Sigmoid colon (tissue), 6 donors: ENCODE measurements at regions not wholly inside any gene's neighbourhood (a gene's known extent, or its start where the extent isn't known, plus 50 kb on each side); places are given as distances from the start of the nearest gene placed in this dataset.
"Not testable (repeated sequence)": the region's sequence is repeated elsewhere in the genome, so short reads cannot be mapped to it uniquely, and the experiment has no call there.

Experiments
- DNase-seq: peaks from one replicate; pipeline ENCODE4 v3.0.0-alpha.2; 2019
- H3K27ac ChIP-seq, 4 donors: fragments of 200-600 bp; sonication (generic); one replicate each; pipeline ENCODE4 v1.5.1; 2016 to 2019; ENCODE audit warnings: mild to moderate bottlenecking in 1 of 4
- H3K27me3 ChIP-seq, 3 donors: fragments of 200-600 bp; sonication (generic); one replicate each; pipeline ENCODE4 v1.5.1; 2019; ENCODE audit warnings: mild to moderate bottlenecking in 1 of 3
- H3K36me3 ChIP-seq, 4 donors: fragments of 200-600 bp; sonication (generic); one replicate each; pipeline ENCODE4 v1.5.1; 2016 to 2019
- H3K4me1 ChIP-seq, 4 donors: fragments of 200-600 bp; sonication (generic); one replicate each; pipeline ENCODE4 v1.5.1; 2017 to 2019
- H3K4me3 ChIP-seq, 4 donors: fragments of 200-600 bp; sonication (generic); one replicate each; pipeline ENCODE4 v1.5.1; 2017 to 2019; ENCODE audit warnings: mild to moderate bottlenecking in 2 of 4, moderate library complexity in 1 of 4
- H3K9me3 ChIP-seq, 4 donors: fragments of 200-600 bp in 3 of 4; sonication (generic) in 3 of 4; one replicate each; pipeline versions ENCODE4 v1.5.1 to v1.6.1; 2013 to 2019
- CTCF ChIP-seq, 4 experiments: fragments of 450-650 bp in 3 of 4; fragments of 200-600 bp in 1 of 4; IDR thresholded peaks; one replicate each; pipeline ENCODE4 v1.5.1; 2016 to 2019; ENCODE audit warnings: antibody characterized with exemption in 4 of 4, mild to moderate bottlenecking in 3 of 4, moderate library complexity in 2 of 4
- EP300 ChIP-seq, 4 donors: sonication (generic); formaldehyde crosslinking; IDR thresholded peaks; one replicate each; pipeline ENCODE4 v1.6.1; 2017; ENCODE audit warnings: antibody characterized with exemption in 4 of 4
- POLR2A ChIP-seq, 2 donors: fragments of 450-650 bp; IDR thresholded peaks; one replicate each; pipeline ENCODE4 v1.6.1; 2016; ENCODE audit warnings: antibody characterized with exemption in 2 of 2, mild to moderate bottlenecking in 2 of 2, moderate library complexity in 2 of 2
- POLR2AphosphoS5 ChIP-seq, 4 donors: sonication (generic); formaldehyde crosslinking; IDR thresholded peaks; one replicate each; pipeline ENCODE4 v1.6.1; 2017; ENCODE audit warnings: antibody characterized with exemption in 4 of 4
- WGBS, 2 donors: extraction: QIAGEN DNeasy Blood & Tissue Kit; methylation state at CpG; one replicate each; pipeline ENCODE4 v1.1.7; 2013; 5-methylcytosine and 5-hydroxymethylcytosine counted together
- intact Hi-C: fragments of 100-400 bp; cut with DNase I; formaldehyde crosslinking; loops from one replicate; pipeline ENCODE4 v1.15.1; 2023
- donor health status: healthy with polysubstance abuse.
- donor health status: healthy.

DNA sequence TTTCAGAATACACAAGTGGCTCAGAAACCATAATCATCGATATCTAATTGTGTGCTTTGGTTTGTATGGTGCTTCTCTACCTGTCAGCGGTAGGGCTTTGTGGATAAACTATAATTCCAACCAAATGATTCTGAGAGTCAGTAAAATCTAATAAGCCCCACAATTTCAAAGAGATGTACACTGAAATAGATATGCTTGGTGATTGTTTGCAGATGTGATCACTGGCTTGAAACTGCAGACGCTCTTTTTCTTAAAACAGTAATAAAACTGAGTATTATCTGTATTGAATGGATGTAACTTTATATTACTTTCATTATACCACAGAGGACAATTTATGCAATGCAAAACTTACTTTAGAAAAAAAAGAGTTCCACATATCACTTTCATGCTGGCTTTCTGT, 198.8 kb upstream of the ANXA10 start:
- no peaks in the 10 kb centered on the region for H3K27me3 ChIP-seq
- TF ChIP-seq POLR2A (IDR thresholded peaks at IDR 0.05) (no peak), EP300 (IDR thresholded peaks at IDR 0.05) (no peak), CTCF (IDR thresholded peaks at IDR 0.05) (no peak), POLR2AphosphoS5 (IDR thresholded peaks at IDR 0.05) (no peak)
- 92 to 94% methylated on average over 3 of the region's 3 CpGs for WGBS, 2 donors
- DNase-seq = no peak
- no peaks in the 10 kb centered on the region for H3K36me3 ChIP-seq
- no peaks in the 10 kb centered on the region for H3K9me3 ChIP-seq
- no peak overlapping the region for H3K4me3 ChIP-seq
- no peaks in the 10 kb centered on the region for H3K4me1 ChIP-seq
- H3K27ac ChIP-seq = no peak overlapping the region
- intact Hi-C loops = no loop called here

GRCh38 chr4:167896260-167896659, 196.1 kb upstream of the ANXA10 start:
- H3K4me3 ChIP-seq, H3K36me3 ChIP-seq, H3K4me1 ChIP-seq, H3K27me3 ChIP-seq, intact Hi-C loops, DNase-seq, H3K9me3 ChIP-seq, H3K27ac ChIP-seq: not testable (repeated sequence)
- 38 to 74% methylated on average over 2 of the region's 3 CpGs for WGBS, 2 donors

GRCh38 chr4:167897116-167897515, 195.2 kb upstream of the ANXA10 start:
- Histone ChIP-seq H3K4me1 (no peaks in the 10 kb centered on the region), H3K36me3 (no peaks in the 10 kb centered on the region), H3K27ac (no peak overlapping the region), H3K27me3 (no peaks in the 10 kb centered on the region), H3K4me3 (no peak overlapping the region), H3K9me3 (no peaks in the 10 kb centered on the region)
- 53 to 65% methylated on average over 5 of the region's 5 CpGs for WGBS, 2 donors
- DNase-seq = no peak
- TF ChIP-seq POLR2AphosphoS5 (IDR thresholded peaks at IDR 0.05) (no peak), POLR2A (IDR thresholded peaks at IDR 0.05) (no peak), CTCF (IDR thresholded peaks at IDR 0.05) (no peak), EP300 (IDR thresholded peaks at IDR 0.05) (no peak)
- intact Hi-C loops = no loop called here

- H3K4me1 ChIP-seq = no peaks in the 10 kb centered on the region
- no peak overlapping the region for H3K4me3 ChIP-seq
- no peak overlapping the region for H3K27ac ChIP-seq
- no peaks in the 10 kb centered on the region for H3K36me3 ChIP-seq
- WGBS, 2 donors = 33 to 38% methylated on average over 1 of the region's 1 CpG
- H3K9me3 ChIP-seq = no peaks in the 10 kb centered on the region
- TF ChIP-seq POLR2A (IDR thresholded peaks at IDR 0.05) (no peak), POLR2AphosphoS5 (IDR thresholded peaks at IDR 0.05) (no peak), EP300 (IDR thresholded peaks at IDR 0.05) (no peak), CTCF (IDR thresholded peaks at IDR 0.05) (no peak)
- H3K27me3 ChIP-seq = no peaks in the 10 kb centered on the region
- DNase-seq = no peak
- intact Hi-C loops = no loop called here
These were observed 189.0 kb upstream of the ANXA10 start for GRCh38 chr4:167903291-167903721.

DNA sequence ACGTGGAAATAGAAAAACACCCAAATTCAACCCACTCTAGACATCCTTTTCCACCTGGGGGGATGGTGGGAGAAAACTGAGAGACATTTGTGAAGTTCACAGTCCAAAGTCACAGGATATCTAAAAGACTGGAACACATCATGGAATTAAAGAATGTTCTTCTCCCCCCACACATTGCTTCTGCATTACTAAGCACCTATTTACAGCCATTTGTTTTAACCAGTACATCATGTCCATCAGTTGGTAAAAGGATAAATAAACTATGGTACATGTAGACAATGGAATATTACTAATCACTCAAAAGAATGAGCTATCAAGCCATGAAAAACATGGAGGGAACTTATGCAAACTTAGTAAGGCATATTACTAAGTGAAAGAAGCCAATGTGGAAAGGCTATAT, 185.5 kb upstream of the ANXA10 start:
- no peak overlapping the region for H3K27ac ChIP-seq
- H3K9me3 ChIP-seq = no peaks in the 10 kb centered on the region
- no peaks in the 10 kb centered on the region for H3K27me3 ChIP-seq
- H3K4me3 ChIP-seq = no peak overlapping the region
- intact Hi-C loops = no loop called here
- no peaks in the 10 kb centered on the region for H3K36me3 ChIP-seq
- no peaks in the 10 kb centered on the region for H3K4me1 ChIP-seq
- TF ChIP-seq POLR2AphosphoS5 (IDR thresholded peaks at IDR 0.05) (no peak), POLR2A (IDR thresholded peaks at IDR 0.05) (no peak), EP300 (IDR thresholded peaks at IDR 0.05) (no peak), CTCF (IDR thresholded peaks at IDR 0.05) (no peak)
- WGBS, 2 donors = 81 to 90% methylated on average over 1 of the region's 1 CpG
- no peak for DNase-seq
